Esophagus squamous epithelium (tissue), 5 donors: ENCODE measurements at regions not wholly inside any gene's neighbourhood (a gene's known extent, or its start where the extent isn't known, plus 50 kb on each side); places are given as distances from the start of the nearest gene placed in this dataset.

ENCODE experiments used
- DNase-seq: peaks from one replicate; lab custom pipeline; 2025; lab: John Stamatoyannopoulos, UW
- H3K27ac ChIP-seq, 4 donors: fragments of 200-600 bp; sonication (generic); one replicate each; pipeline ENCODE4 v1.5.1; 2016 to 2019; ENCODE audit warnings: mild to moderate bottlenecking in 1 of 4
- H3K27me3 ChIP-seq, 4 donors: fragments of 200-600 bp; sonication (generic); 1 replicate in 3 of 4; 2 replicates in 1 of 4; pipeline versions ENCODE4 v1.5.1 to v1.6.0; 2017 to 2021; ENCODE audit warnings: antibody characterized with exemption in 1 of 4
- H3K36me3 ChIP-seq, 3 donors: fragments of 200-600 bp; sonication (generic); one replicate each; pipeline ENCODE4 v1.5.1; 2016 to 2019
- H3K4me1 ChIP-seq, 3 donors: fragments of 200-600 bp; sonication (generic); one replicate each; pipeline ENCODE4 v1.5.1; 2017 to 2019
- H3K4me3 ChIP-seq, 4 donors: fragments of 200-600 bp; sonication (generic); 1 replicate in 3 of 4; 2 replicates in 1 of 4; pipeline ENCODE4 v1.5.1; 2016 to 2019; ENCODE audit warnings: mild to moderate bottlenecking in 2 of 4, moderate library complexity in 1 of 4
- H3K9me3 ChIP-seq, 3 donors: fragments of 200-600 bp; sonication (generic); one replicate each; pipeline ENCODE4 v1.5.1; 2016 to 2019
- POLR2A ChIP-seq, 4 donors: fragments of 450-650 bp; IDR thresholded peaks; one replicate each; pipeline ENCODE4 v1.6.1; 2017; ENCODE audit warnings: antibody characterized with exemption in 4 of 4, mild to moderate bottlenecking in 4 of 4, moderate library complexity in 3 of 4
- WGBS, 2 donors: methylation state at CpG; one replicate each; pipeline ENCODE4 v1.1.5; 2018; 5-methylcytosine and 5-hydroxymethylcytosine counted together
- intact Hi-C: fragments of 100-400 bp; cut with DNase I; formaldehyde crosslinking; loops from one replicate; pipeline ENCODE4 v1.15.0; 2022
- TF ChIP-seq, protein P1 (sequence below), 6 experiments: fragments of 450-650 bp in 4 of 6; fragments of 200-600 bp in 2 of 6; sonication (generic) in 2 of 6; IDR thresholded peaks; one replicate each; pipeline ENCODE4 v1.5.1; 2016 to 2019; ENCODE audit warnings: antibody characterized with exemption in 6 of 6, mild to moderate bottlenecking in 4 of 6, moderate library complexity in 4 of 6
- donor health status: DM: yes; HTN: yes; CAD: no.

GRCh38 chr12:82554529-82554928 is 132.2 kb upstream of the TMTC2 start:
- peaks cover 0 to 13% (median 0%) of the 10 kb centered on the region in 3 donors for H3K9me3 ChIP-seq
- no peak overlapping the region for H3K4me3 ChIP-seq
- TF ChIP-seq POLR2A (IDR thresholded peaks at IDR 0.05), result no peak
- TF ChIP-seq, protein P1, sequence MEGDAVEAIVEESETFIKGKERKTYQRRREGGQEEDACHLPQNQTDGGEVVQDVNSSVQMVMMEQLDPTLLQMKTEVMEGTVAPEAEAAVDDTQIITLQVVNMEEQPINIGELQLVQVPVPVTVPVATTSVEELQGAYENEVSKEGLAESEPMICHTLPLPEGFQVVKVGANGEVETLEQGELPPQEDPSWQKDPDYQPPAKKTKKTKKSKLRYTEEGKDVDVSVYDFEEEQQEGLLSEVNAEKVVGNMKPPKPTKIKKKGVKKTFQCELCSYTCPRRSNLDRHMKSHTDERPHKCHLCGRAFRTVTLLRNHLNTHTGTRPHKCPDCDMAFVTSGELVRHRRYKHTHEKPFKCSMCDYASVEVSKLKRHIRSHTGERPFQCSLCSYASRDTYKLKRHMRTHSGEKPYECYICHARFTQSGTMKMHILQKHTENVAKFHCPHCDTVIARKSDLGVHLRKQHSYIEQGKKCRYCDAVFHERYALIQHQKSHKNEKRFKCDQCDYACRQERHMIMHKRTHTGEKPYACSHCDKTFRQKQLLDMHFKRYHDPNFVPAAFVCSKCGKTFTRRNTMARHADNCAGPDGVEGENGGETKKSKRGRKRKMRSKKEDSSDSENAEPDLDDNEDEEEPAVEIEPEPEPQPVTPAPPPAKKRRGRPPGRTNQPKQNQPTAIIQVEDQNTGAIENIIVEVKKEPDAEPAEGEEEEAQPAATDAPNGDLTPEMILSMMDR (IDR thresholded peaks at IDR 0.05), result no peak
- no peaks in the 10 kb centered on the region for H3K4me1 ChIP-seq
- no peak for DNase-seq
- H3K36me3 ChIP-seq, result no peaks in the 10 kb centered on the region
- H3K27me3 ChIP-seq, result no peaks in the 10 kb centered on the region
- intact Hi-C loops, result no loop called here
- WGBS, 2 donors, result 36 to 57% methylated on average over 2 of the region's 2 CpGs
- H3K27ac ChIP-seq, result no peak overlapping the region

DNA sequence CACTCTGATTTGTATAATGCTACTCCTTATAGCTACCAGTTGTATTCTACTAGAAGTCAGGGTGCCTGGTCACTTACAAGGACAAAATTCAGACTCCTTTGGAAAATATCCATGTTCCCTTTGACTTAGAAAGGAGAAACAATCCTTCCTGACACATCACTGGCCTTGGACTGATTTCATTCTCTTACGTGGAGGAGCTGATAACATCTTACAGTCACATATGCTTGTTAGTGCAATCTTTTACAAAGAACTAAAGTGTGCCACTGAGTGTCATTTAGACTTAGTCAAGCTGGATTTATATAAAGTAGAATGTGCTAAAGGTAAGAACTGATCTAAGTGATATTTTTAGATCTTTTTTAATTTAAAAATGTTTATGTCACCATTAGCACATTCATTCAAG is 131.0 kb upstream of the TMTC2 start:
- Histone ChIP-seq H3K4me1 (no peaks in the 10 kb centered on the region), H3K27me3 (no peaks in the 10 kb centered on the region), H3K9me3 (peaks cover 0 to under 1% (median 0%) of the 10 kb centered on the region in 3 donors), H3K4me3 (no peak overlapping the region), H3K27ac (no peak overlapping the region), H3K36me3 (no peaks in the 10 kb centered on the region)
- intact Hi-C loops, result no loop called here
- WGBS, 2 donors, result 25 to 26% methylated on average over 1 of the region's 1 CpG
- TF ChIP-seq, protein P1 (IDR thresholded peaks at IDR 0.05), result no peak
- TF ChIP-seq POLR2A (IDR thresholded peaks at IDR 0.05), result no peak
- no peak for DNase-seq

DNA sequence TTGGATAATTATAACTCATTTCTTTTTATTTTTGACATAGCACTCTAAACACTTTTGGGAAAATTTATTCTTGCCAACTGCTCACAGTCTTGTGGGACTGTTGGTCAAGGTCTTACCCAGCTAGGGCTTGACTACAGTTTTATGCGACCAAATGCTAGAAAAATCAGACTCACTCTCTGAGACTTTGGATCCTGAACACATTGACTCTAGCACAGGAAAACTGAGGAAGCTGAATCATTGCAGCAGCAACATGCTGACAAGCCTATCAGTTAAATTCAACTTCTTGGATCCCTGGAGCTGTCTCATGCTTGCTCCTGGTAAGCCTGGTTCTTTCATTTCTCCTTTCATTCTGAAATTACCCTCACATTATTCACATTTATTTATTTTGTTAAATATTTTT is 120.7 kb upstream of the TMTC2 start:
- 40 to 70% methylated on average over 1 of the region's 1 CpG for WGBS, 2 donors
- Histone ChIP-seq H3K9me3 (no peaks in the 10 kb centered on the region), H3K4me1 (no peaks in the 10 kb centered on the region), H3K4me3 (no peak overlapping the region), H3K27me3 (no peaks in the 10 kb centered on the region), H3K36me3 (no peaks in the 10 kb centered on the region), H3K27ac (no peak overlapping the region)
- no peak for TF ChIP-seq POLR2A (IDR thresholded peaks at IDR 0.05)
- TF ChIP-seq, protein P1 (IDR thresholded peaks at IDR 0.05), result no peak
- DNase-seq, result no peak
- intact Hi-C loops, result no loop called here

DNA sequence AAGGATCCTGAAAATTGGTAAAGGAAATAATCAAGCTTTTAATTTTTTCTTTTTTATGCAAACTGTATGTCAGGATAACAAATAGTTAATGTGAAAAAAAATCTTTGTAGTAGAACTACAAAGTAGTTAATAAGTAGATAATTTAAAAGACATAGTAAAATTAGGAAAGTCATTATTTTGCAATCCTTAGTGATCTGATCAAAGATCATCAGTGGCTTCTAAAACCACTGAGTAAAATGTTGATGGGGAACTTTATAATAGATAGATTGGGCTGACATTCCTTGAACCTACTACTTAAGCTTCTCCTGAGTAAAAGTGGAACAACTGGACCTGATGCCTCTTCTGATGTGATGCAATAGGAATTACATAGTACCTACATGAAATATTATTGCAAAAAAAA is 119.0 kb upstream of the TMTC2 start:
- no peak for DNase-seq
- no peaks in the 10 kb centered on the region for H3K4me1 ChIP-seq
- TF ChIP-seq POLR2A (IDR thresholded peaks at IDR 0.05), result no peak
- TF ChIP-seq, protein P1 (IDR thresholded peaks at IDR 0.05), result no peak
- no peaks in the 10 kb centered on the region for H3K9me3 ChIP-seq
- H3K4me3 ChIP-seq, result no peak overlapping the region
- no peak overlapping the region for H3K27ac ChIP-seq
- intact Hi-C loops, result no loop called here
- H3K36me3 ChIP-seq, result no peaks in the 10 kb centered on the region
- no peaks in the 10 kb centered on the region for H3K27me3 ChIP-seq

DNA sequence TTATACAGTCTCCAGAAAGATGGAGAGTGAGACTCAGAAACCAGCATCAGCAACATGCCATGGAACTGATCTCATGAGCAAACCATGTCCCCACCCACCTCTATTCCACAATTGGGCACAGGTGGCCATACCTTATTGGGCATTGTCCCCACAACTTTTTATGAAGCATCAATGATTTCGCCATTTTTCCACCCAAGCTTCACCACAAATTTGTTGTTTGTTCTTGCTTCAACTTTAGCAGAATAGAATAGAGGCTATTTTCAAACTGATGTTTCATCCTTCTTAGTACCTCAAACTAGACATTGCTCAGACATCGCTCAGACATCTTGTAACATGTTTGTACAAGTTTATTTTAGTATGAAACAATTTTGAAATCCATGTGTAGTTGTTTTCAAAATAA is 112.5 kb upstream of the TMTC2 start:
- no peak overlapping the region for H3K27ac ChIP-seq
- no peaks in the 10 kb centered on the region for H3K9me3 ChIP-seq
- no peaks in the 10 kb centered on the region for H3K4me1 ChIP-seq
- TF ChIP-seq, protein P1 (IDR thresholded peaks at IDR 0.05), result no peak
- no peak for TF ChIP-seq POLR2A (IDR thresholded peaks at IDR 0.05)
- no peak overlapping the region for H3K4me3 ChIP-seq
- 60 to 64% methylated on average over 2 of the region's 2 CpGs for WGBS, 2 donors
- intact Hi-C loops, result no loop called here
- no peaks in the 10 kb centered on the region for H3K36me3 ChIP-seq
- no peaks in the 10 kb centered on the region for H3K27me3 ChIP-seq
- no peak for DNase-seq
